ENCODE measurements at regions not wholly inside any gene's neighbourhood (a gene's known extent, or its start where the extent isn't known, plus 50 kb on each side); places are given as distances from the start of the nearest gene placed in this dataset.

DNA sequence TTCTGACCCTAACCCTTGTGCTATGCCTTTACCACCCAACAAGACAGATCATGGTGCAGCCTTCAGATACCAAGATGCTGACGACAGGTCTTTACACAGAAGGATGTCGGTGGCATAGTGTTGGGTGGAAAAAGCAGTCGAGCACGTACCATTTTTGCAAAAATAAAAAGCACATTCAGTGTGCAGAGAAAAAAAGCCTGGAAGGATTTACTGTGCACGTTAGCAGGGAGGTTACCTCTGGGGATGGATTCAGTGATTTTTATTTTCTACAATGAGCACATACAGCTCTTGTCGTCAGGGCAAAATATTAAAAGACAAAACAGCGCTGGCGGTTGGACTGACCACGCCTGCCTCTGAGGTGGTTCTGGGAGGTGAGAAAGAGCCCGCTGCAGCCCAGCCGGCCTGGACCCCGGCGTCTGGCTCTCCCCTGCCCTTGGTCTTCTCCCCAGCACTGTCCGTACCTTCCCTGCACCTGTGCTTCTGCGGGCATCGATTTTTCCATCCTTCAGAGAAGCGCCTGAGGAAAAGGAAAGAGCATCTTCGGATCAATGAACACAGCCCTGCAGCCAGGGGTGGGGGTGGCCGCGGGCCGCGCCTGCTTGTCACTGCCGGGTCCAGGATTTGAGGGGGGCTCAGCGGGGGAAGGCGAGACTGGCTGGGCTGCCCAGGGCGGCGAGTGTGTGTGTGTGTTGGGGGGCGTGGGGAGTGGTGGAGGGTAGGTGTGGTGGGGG is 200.0 kb upstream of the IER5L start:
- no peak overlapping the region for H3K4me2 ChIP-seq (ENCODE audit: insufficient read depth in 1 of 2, low read depth in 2 of 2, low read length in 2 of 2)
- H3K9me3 ChIP-seq (ENCODE audit: insufficient read depth in 2 of 2, low read depth in 1 of 2, low read length in 1 of 2): no peaks in the 10 kb centered on the region
- no peak overlapping the region for H3K14ac ChIP-seq (ENCODE audit: insufficient read length)
- ChIA-PET POLR2A (ENCODE audit: partially characterized antibody) (no interaction called here), CTCF (ENCODE audit: partially characterized antibody) (interaction anchor here (0.8 to 1.4 kb wide), 3 partner anchors 102 to 240 kb away, joined by 3 to 4 read pairs (median 3); partner anchors contain the start of gene IER5L)
- no peaks in the 10 kb centered on the region; a peak in 1 of 7 replicates for H3K27me3 ChIP-seq (replicated peaks in 1 of 4; ENCODE audit: control insufficient read depth in 3 of 4, extremely low read depth in 1 of 4, insufficient read depth in 3 of 4, low read length in 3 of 4)
- H3K27ac ChIP-seq (ENCODE audit: low read depth, low read length): no peak overlapping the region
- no peak overlapping the region for H2AK5ac ChIP-seq (ENCODE audit: low read depth, low read length)
- H2BK120ac ChIP-seq (replicated peaks; ENCODE audit: low read depth, low read length): no peak overlapping the region
- no peaks in the 10 kb centered on the region for H3K79me1 ChIP-seq (ENCODE audit: low read depth, low read length)
- H4K5ac ChIP-seq (ENCODE audit: insufficient read length, low read depth, low read length): no peak overlapping the region
- H3K9ac ChIP-seq (replicated peaks in 1 of 4; ENCODE audit: extremely low read depth in 1 of 4, low read depth in 3 of 4, low read length in 3 of 4): no peak overlapping the region
- no peak for DNase-seq (ENCODE audit: low read depth in 1 of 2, low spot score in 2 of 2)
- no peak overlapping the region; the same call in 1 of the 2 replicates for H4K8ac ChIP-seq (ENCODE audit: extremely low read depth, insufficient read depth, low read length)
- no peak overlapping the region for H2BK5ac ChIP-seq (ENCODE audit: low read depth, low read length)
- H3K4me1 ChIP-seq (replicated peaks in 1 of 4; ENCODE audit: control insufficient read depth in 3 of 4, insufficient read depth in 4 of 4, low read length in 3 of 4): peaks cover 5 to 16% (median 13%) of the 10 kb centered on the region in 4 experiments
- TF ChIP-seq BCL11A (IDR thresholded peaks at IDR 0.05; ENCODE audit: low read depth in 2 of 2, low read length in 2 of 2) (no peak), GABPA (IDR thresholded peaks at IDR 0.05; ENCODE audit: borderline replicate concordance, insufficient read depth, low read length) (no peak), SRF (IDR thresholded peaks at IDR 0.05; ENCODE audit: low read depth, low read length) (no peak), NRF1 (IDR thresholded peaks at IDR 0.05; ENCODE audit: low read depth, low read length) (no peak), TAF7 (optimal IDR thresholded peaks at IDR 0.05; ENCODE audit: borderline replicate concordance, low read depth, low read length) (no peak), RAD21 (IDR thresholded peaks at IDR 0.05 in 1 of 2, conservative IDR thresholded peaks at IDR 0.05 in 1 of 2; ENCODE audit: low read depth in 2 of 2, low read length in 2 of 2) (no peak), PHF8 (conservative IDR thresholded peaks at IDR 0.05; ENCODE audit: low read depth, low read length) (no peak), SUZ12 (IDR thresholded peaks at IDR 0.05; ENCODE audit: low read length) (no peak)
- TF ChIP-seq, protein P1, sequence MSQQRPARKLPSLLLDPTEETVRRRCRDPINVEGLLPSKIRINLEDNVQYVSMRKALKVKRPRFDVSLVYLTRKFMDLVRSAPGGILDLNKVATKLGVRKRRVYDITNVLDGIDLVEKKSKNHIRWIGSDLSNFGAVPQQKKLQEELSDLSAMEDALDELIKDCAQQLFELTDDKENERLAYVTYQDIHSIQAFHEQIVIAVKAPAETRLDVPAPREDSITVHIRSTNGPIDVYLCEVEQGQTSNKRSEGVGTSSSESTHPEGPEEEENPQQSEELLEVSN (IDR thresholded peaks at IDR 0.05): no peak
- TF ChIP-seq, protein P2, sequence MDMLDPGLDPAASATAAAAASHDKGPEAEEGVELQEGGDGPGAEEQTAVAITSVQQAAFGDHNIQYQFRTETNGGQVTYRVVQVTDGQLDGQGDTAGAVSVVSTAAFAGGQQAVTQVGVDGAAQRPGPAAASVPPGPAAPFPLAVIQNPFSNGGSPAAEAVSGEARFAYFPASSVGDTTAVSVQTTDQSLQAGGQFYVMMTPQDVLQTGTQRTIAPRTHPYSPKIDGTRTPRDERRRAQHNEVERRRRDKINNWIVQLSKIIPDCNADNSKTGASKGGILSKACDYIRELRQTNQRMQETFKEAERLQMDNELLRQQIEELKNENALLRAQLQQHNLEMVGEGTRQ (IDR thresholded peaks at IDR 0.05; ENCODE audit: low read length): no peak
- H2AFZ ChIP-seq (ENCODE audit: low read length): no peak overlapping the region
- peak overlapping the region; percentile 16; the same call in 1 of the 2 replicates for H2BK15ac ChIP-seq (ENCODE audit: low read length)
- no peak overlapping the region for H4K91ac ChIP-seq (replicated peaks; ENCODE audit: insufficient read length, low read length)
- H3K23ac ChIP-seq (ENCODE audit: insufficient read length): no peak overlapping the region
- WGBS, 2 experiments (ENCODE audit: extremely low coverage in 1 of 2, insufficient coverage in 1 of 2, insufficient read length in 1 of 2, insufficient replicate concordance in 2 of 2, low coverage in 1 of 2, low lambda C conversion rate in 2 of 2, missing lambda C conversion rate in 1 of 2): 87% methylated on average over 24 of the region's 28 CpGs; no CpG with 5 or more reads in 1 of the 2 experiments
- H3K4ac ChIP-seq (replicated peaks; ENCODE audit: insufficient read length, low read depth, low read length): peak overlapping the region; percentile 53
- H3K18ac ChIP-seq (ENCODE audit: extremely low read depth, low read length): no peak overlapping the region; the same call in 1 of the 2 replicates
- no peaks in the 10 kb centered on the region; the same call in 1 of the 2 replicates for H3K23me2 ChIP-seq (ENCODE audit: low read depth, low read length)
- no peaks in the 10 kb centered on the region for H4K20me1 ChIP-seq (replicated peaks in 1 of 2; ENCODE audit: control insufficient read depth in 1 of 2, insufficient read depth in 2 of 2, low read length in 2 of 2)
- H2BK20ac ChIP-seq (ENCODE audit: low read length): no peak overlapping the region
- H3K4me3 ChIP-seq (ENCODE audit: extremely low read depth in 1 of 4, insufficient read depth in 2 of 4, low read depth in 3 of 4, low read length in 4 of 4): no peak overlapping the region
- no peak overlapping the region for H3K56ac ChIP-seq (replicated peaks; ENCODE audit: insufficient read length, low read depth, low read length)
- no peak overlapping the region for H2BK12ac ChIP-seq (ENCODE audit: low read depth, low read length)
- no peak for FAIRE-seq
- H3K36me3 ChIP-seq (ENCODE audit: control insufficient read depth in 2 of 4, insufficient read depth in 4 of 4, low read length in 3 of 4): no peaks in the 10 kb centered on the region
- no peaks in the 10 kb centered on the region for H3K79me2 ChIP-seq (ENCODE audit: control insufficient read depth in 1 of 2, insufficient read depth in 2 of 2, low read length in 2 of 2)
